A673 (cell line): ENCODE measurements at regions not wholly inside any gene's neighbourhood (a gene's known extent, or its start where the extent isn't known, plus 50 kb on each side); places are given as distances from the start of the nearest gene placed in this dataset.

Experiments used
- BruUV-seq: library from RNA; stranded (reverse); fragments of 400-500 nt; replicated peaks from 2 replicates; lab custom pipeline; 2021; lab: Mats Ljungman, UMichigan
- CTCF ChIA-PET: fragments of 300-600 bp; sonication (Branson Sonifier 250); formaldehyde crosslinking; loops from one replicate; lab custom pipeline; 2022; ENCODE audit warnings: antibody characterized with exemption; lab: Charles Lee
- POLR2A ChIA-PET: fragments of 300-600 bp; sonication (Branson Sonifier 250); formaldehyde crosslinking; loops from one replicate; lab custom pipeline; 2022; ENCODE audit warnings: antibody characterized with exemption; ENCODE audit not compliant: low non-redundant PET; lab: Charles Lee
- DNase-seq: peaks from one replicate; pipeline ENCODE4 v3.0.0-alpha.2; 2015; ENCODE audit warnings: low spot score
- H3K27ac ChIP-seq: fragments of 200-600 bp; sonication (generic); 2 replicates; pipeline ENCODE4 v1.5.1; 2016; ENCODE audit warnings: mixed run types, low read depth, mild to moderate bottlenecking, mixed read lengths, antibody characterized with exemption, low read length; ENCODE audit not compliant: poor library complexity, severe bottlenecking
- H3K27me3 ChIP-seq: fragments of 200-600 bp; sonication (generic); replicated peaks from 2 replicates; pipeline ENCODE4 v1.6.1; 2017; ENCODE audit warnings: mixed run types, low read depth, mild to moderate bottlenecking, mixed read lengths, antibody characterized with exemption, low read length; ENCODE audit not compliant: insufficient read depth, poor library complexity
- H3K36me3 ChIP-seq: fragments of 200-600 bp; sonication (generic); 2 replicates; pipeline ENCODE4 v1.6.1; 2016; ENCODE audit warnings: mixed run types, mild to moderate bottlenecking, mixed read lengths, antibody characterized with exemption, low read length; ENCODE audit not compliant: insufficient read depth, poor library complexity, severe bottlenecking
- H3K4me1 ChIP-seq: fragments of 200-600 bp; sonication (generic); 2 replicates; pipeline ENCODE4 v1.6.1; 2017; ENCODE audit warnings: mixed run types, mild to moderate bottlenecking, mixed read lengths, antibody characterized with exemption, low read length; ENCODE audit not compliant: insufficient read depth, poor library complexity, severe bottlenecking
- H3K4me3 ChIP-seq: fragments of 200-600 bp; sonication (generic); 2 replicates; pipeline ENCODE4 v1.5.1; 2016; ENCODE audit warnings: low read depth, mixed run types, mild to moderate bottlenecking, mixed read lengths, low read length; ENCODE audit not compliant: poor library complexity, severe bottlenecking
- H3K9me3 ChIP-seq: fragments of 200-600 bp; sonication (generic); 2 replicates; pipeline ENCODE4 v1.6.1; 2016; ENCODE audit warnings: mixed run types, low read depth, mild to moderate bottlenecking, mixed read lengths, antibody characterized with exemption, low read length; ENCODE audit not compliant: poor library complexity, severe bottlenecking
- EZH2 ChIP-seq: fragments of 200-600 bp; sonication (generic); IDR thresholded peaks from 2 replicates; pipeline ENCODE4 v1.6.1; 2017; ENCODE audit warnings: borderline replicate concordance, low read depth, mild to moderate bottlenecking, mixed read lengths, antibody characterized with exemption, low read length; ENCODE audit not compliant: poor library complexity, severe bottlenecking
- intact Hi-C: fragments of 100-400 bp; cut with micrococcal nuclease; formaldehyde crosslinking; loops from one replicate; pipeline ENCODE4 v1.10.0; 2022; ENCODE audit not compliant: unreplicated experiment
- TF ChIP-seq, protein P1 (sequence below): fragments of 300-800, 200-600 bp; sonication (generic); conservative IDR thresholded peaks from 2 replicates; pipeline ENCODE4 v1.5.1; 2017; ENCODE audit warnings: low read depth, mild to moderate bottlenecking, antibody characterized with exemption, low read length, moderate library complexity, mixed read lengths

DNA sequence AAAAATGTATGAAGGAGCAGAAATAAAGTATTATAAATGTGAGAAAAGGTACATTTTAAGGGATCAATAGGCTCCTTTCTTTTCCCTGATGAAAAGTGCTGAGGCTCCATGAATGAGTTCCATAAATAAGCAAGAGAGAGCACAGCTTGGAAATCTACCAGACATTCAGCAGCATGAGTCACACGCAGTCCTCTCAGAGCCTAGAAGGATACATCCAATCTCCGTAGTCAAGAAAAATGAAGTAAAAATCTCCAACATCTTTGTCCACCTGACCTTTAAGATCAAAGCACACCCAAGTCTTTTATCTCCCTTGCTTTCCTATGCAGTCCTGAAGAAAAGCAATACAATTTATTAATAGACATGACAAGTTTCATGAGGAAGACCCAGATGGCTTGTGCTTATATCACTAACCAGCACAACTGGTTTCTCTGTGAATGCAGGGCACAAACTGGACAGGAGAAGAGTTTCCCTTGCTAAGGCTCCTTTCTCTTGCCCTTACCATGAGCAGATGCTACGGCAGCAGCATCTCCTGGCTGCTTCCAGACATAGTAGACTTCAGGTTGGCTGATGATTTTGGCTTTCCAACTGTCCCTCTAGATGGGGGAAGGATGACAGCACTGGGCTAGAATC, 730.8 kb downstream of the EFNB2 start:
- ChIA-PET CTCF (no interaction called here), POLR2A (no interaction called here)
- H3K4me1 ChIP-seq, result no peaks in the 10 kb centered on the region
- no peak for DNase-seq
- no peak for TF ChIP-seq EZH2
- TF ChIP-seq, protein P1, sequence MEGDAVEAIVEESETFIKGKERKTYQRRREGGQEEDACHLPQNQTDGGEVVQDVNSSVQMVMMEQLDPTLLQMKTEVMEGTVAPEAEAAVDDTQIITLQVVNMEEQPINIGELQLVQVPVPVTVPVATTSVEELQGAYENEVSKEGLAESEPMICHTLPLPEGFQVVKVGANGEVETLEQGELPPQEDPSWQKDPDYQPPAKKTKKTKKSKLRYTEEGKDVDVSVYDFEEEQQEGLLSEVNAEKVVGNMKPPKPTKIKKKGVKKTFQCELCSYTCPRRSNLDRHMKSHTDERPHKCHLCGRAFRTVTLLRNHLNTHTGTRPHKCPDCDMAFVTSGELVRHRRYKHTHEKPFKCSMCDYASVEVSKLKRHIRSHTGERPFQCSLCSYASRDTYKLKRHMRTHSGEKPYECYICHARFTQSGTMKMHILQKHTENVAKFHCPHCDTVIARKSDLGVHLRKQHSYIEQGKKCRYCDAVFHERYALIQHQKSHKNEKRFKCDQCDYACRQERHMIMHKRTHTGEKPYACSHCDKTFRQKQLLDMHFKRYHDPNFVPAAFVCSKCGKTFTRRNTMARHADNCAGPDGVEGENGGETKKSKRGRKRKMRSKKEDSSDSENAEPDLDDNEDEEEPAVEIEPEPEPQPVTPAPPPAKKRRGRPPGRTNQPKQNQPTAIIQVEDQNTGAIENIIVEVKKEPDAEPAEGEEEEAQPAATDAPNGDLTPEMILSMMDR, result no peak
- H3K4me3 ChIP-seq, result no peak overlapping the region
- BruUV-seq, result no TSS peak
- H3K27me3 ChIP-seq, result no peaks in the 10 kb centered on the region
- intact Hi-C loops, result no loop called here
- H3K27ac ChIP-seq, result no peak overlapping the region
- no peaks in the 10 kb centered on the region for H3K9me3 ChIP-seq
- no peaks in the 10 kb centered on the region for H3K36me3 ChIP-seq

DNA sequence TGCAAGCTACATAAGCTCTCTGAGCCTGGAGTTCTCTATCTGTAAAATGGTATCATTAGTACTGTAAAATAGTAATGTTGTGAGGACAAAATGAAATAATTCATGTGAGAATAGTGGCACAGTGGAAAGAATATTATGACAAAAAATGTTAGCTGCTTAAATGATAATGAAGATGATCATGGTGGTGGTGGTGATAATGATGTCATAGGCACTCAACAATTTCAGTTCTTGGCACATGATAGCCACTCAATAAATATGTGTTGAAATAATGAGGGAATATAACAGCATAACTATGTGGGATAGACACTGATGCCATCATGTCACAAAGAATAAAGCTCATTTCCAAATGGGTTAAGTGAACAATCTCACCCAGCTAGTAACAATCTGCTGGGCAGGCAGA, 736.3 kb downstream of the EFNB2 start:
- Histone ChIP-seq H3K27ac (no peak overlapping the region), H3K9me3 (no peaks in the 10 kb centered on the region), H3K4me1 (no peaks in the 10 kb centered on the region), H3K36me3 (no peaks in the 10 kb centered on the region), H3K4me3 (no peak overlapping the region), H3K27me3 (no peaks in the 10 kb centered on the region)
- intact Hi-C loops, result no loop called here
- ChIA-PET CTCF (no interaction called here), POLR2A (no interaction called here)
- BruUV-seq, result no TSS peak
- no peak for DNase-seq
- TF ChIP-seq, protein P1, result no peak
- no peak for TF ChIP-seq EZH2

DNA sequence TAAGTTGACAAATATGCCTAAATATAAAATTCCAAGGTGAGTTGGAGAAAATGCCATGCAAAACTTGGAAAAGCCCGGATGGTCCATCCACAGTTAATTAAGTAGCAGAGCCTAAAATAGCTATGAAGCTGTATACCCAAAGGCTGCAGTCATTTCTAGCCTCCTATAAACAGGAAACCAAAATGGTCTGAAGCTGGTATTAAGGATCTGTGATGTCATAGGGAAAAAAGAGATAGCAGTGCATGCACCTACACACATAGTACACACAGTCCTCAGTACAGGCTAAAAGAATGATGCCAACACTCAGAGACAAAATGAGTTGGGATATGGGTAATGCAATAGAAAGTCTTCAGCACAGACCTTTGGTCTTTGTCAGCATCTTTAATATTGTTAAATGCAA, 736.9 kb downstream of the EFNB2 start:
- BruUV-seq, result no TSS peak
- no peak for TF ChIP-seq EZH2
- TF ChIP-seq, protein P1, result no peak
- CTCF ChIA-PET, result no interaction called here

More for the DNA sequence above, 736.9 kb downstream of the EFNB2 start:
- POLR2A ChIA-PET, result no interaction called here
- no peaks in the 10 kb centered on the region for H3K27me3 ChIP-seq
- no peak overlapping the region for H3K4me3 ChIP-seq
- DNase-seq, result no peak
- intact Hi-C loops, result no loop called here
- H3K27ac ChIP-seq, result no peak overlapping the region
- H3K4me1 ChIP-seq, result no peaks in the 10 kb centered on the region
- no peaks in the 10 kb centered on the region for H3K9me3 ChIP-seq
- no peaks in the 10 kb centered on the region for H3K36me3 ChIP-seq
